WTC11 (cell line): ENCODE measurements at regions not wholly inside any gene's neighbourhood (a gene's known extent, or its start where the extent isn't known, plus 50 kb on each side); places are given as distances from the start of the nearest gene placed in this dataset.

Experiments used
- ATAC-seq: fragments of 200-7000 bp; cut with Tn5 transposase; 2 replicates; pipeline ENCODE4 v1.10.0; 2021; ENCODE audit warnings: mild to moderate bottlenecking, moderate library complexity
- CTCF ChIA-PET: fragments of 300-600 bp; sonication (Branson Sonifier 250); formaldehyde crosslinking; loops from one replicate; lab custom pipeline; 2021; ENCODE audit warnings: antibody characterized with exemption; lab: Charles Lee
- POLR2A ChIA-PET: fragments of 350-600 bp; sonication (Branson Sonifier 250); formaldehyde crosslinking; loops from one replicate; lab custom pipeline; 2021; ENCODE audit warnings: antibody characterized with exemption; lab: Charles Lee
- DNase-seq: peaks from one replicate; pipeline ENCODE4 v3.0.0; 2021; ENCODE audit warnings: low spot score
- H3K27ac Mint-ChIP-seq: 2 replicates; pipeline ENCODE4 v1.8.0; 2021; ENCODE audit warnings: mixed read lengths
- H3K27me3 Mint-ChIP-seq: 2 replicates; pipeline ENCODE4 v1.8.0; 2021; ENCODE audit warnings: low read depth, mild to moderate bottlenecking, moderate library complexity, mixed read lengths
- H3K36me3 Mint-ChIP-seq: 2 replicates; pipeline ENCODE4 v1.8.0; 2021; ENCODE audit warnings: mixed read lengths
- H3K4me1 Mint-ChIP-seq: 2 replicates; pipeline ENCODE4 v1.8.0; 2022; ENCODE audit warnings: mixed read lengths
- H3K4me3 Mint-ChIP-seq: 2 replicates; pipeline ENCODE4 v1.8.0; 2021; ENCODE audit warnings: mild to moderate bottlenecking, moderate library complexity, mixed read lengths
- H3K9me3 Mint-ChIP-seq: 2 replicates; pipeline ENCODE4 v1.8.0; 2021; ENCODE audit warnings: mixed read lengths
- AFF4 ChIP-seq: sonication (generic); formaldehyde crosslinking; IDR thresholded peaks from 2 replicates; pipeline ENCODE4 v1.8.1; 2023; ENCODE audit warnings: mild to moderate bottlenecking, missing genetic modification reagents, borderline replicate concordance
- FOXJ3 ChIP-seq: sonication (generic); formaldehyde crosslinking; IDR thresholded peaks from 2 replicates; pipeline ENCODE4 v1.9.0; 2021; ENCODE audit warnings: missing genetic modification reagents, mild to moderate bottlenecking, borderline replicate concordance
- HMGXB4 ChIP-seq: sonication (generic); formaldehyde crosslinking; IDR thresholded peaks from 2 replicates; pipeline ENCODE4 v1.8.1; 2023; ENCODE audit warnings: mild to moderate bottlenecking, moderate library complexity, missing genetic modification reagents
- KAT7 ChIP-seq: sonication (generic); formaldehyde crosslinking; IDR thresholded peaks from 2 replicates; pipeline ENCODE4 v1.8.1; 2023; ENCODE audit warnings: missing genetic modification reagents, mild to moderate bottlenecking, borderline replicate concordance
- MAX ChIP-seq: sonication (generic); formaldehyde crosslinking; IDR thresholded peaks from 2 replicates; pipeline ENCODE4 v1.8.0; 2022; ENCODE audit warnings: mild to moderate bottlenecking, missing genetic modification reagents
- PREB ChIP-seq: sonication (generic); formaldehyde crosslinking; IDR thresholded peaks from 2 replicates; pipeline ENCODE4 v1.8.1; 2022; ENCODE audit warnings: mild to moderate bottlenecking, missing genetic modification reagents, moderate library complexity, borderline replicate concordance
- ZNF138 ChIP-seq: sonication (generic); formaldehyde crosslinking; conservative IDR thresholded peaks from 2 replicates; pipeline ENCODE4 v1.8.1; 2022; ENCODE audit warnings: mild to moderate bottlenecking, moderate library complexity, missing genetic modification reagents
- ZNF219 ChIP-seq: sonication (generic); formaldehyde crosslinking; IDR thresholded peaks from 2 replicates; pipeline ENCODE4 v1.8.0; 2023; ENCODE audit warnings: missing genetic modification reagents, mild to moderate bottlenecking, borderline replicate concordance
- ZNF232 ChIP-seq: sonication (generic); formaldehyde crosslinking; IDR thresholded peaks from 2 replicates; pipeline ENCODE4 v1.8.0; 2022; ENCODE audit warnings: mild to moderate bottlenecking, missing genetic modification reagents
- TF ChIP-seq, protein P1 (sequence below): sonication (generic); formaldehyde crosslinking; IDR thresholded peaks from 2 replicates; pipeline ENCODE4 v1.8.0; 2022; ENCODE audit warnings: missing genetic modification reagents
- TF ChIP-seq, protein P2 (sequence below): fragments of 250-450 bp; sonication (Bioruptor Pico); IDR thresholded peaks from 2 replicates; pipeline ENCODE4 v1.8.0; 2021; ENCODE audit warnings: mild to moderate bottlenecking
- TF ChIP-seq, protein P3 (sequence below): fragments of 250-450 bp; sonication (Bioruptor Pico); IDR thresholded peaks from 2 replicates; pipeline ENCODE4 v2.1.2; 2022; ENCODE audit warnings: mild to moderate bottlenecking, moderate library complexity

DNA sequence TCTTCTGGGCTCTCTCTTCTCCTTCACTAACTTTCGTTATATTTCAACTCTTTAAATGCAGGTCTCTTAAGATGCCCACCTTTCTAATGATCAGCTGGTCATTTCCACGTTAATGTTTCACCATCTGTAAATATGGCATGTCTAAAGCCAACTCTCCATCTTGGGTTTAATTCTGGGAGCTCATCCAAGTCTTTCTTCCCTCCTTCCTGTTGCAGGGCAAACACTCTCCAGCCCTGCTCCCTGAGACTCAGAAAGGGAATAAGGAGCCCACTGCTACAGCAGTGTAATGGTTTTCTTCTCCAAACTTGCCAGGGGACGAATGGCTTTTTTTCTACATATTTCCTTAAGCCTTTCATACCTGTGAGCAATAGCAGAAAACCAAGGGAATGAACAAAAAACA is 73.3 kb upstream of the SOX1 start:
- no peaks in the 10 kb centered on the region for H3K4me1 Mint-ChIP-seq
- ChIA-PET CTCF (no interaction called here), POLR2A (no interaction called here)
- peaks cover 56% of the 10 kb centered on the region for H3K9me3 Mint-ChIP-seq
- H3K27ac Mint-ChIP-seq: no peak overlapping the region
- no peak for TF ChIP-seq PREB (CRISPR knock-in tag)
- H3K27me3 Mint-ChIP-seq: peaks cover 88% of the 10 kb centered on the region
- ATAC-seq (no peak), DNase-seq (no peak)
- H3K36me3 Mint-ChIP-seq: peaks cover 46% of the 10 kb centered on the region
- no peak overlapping the region for H3K4me3 Mint-ChIP-seq

- Mint-ChIP-seq H3K4me1 (no peaks in the 10 kb centered on the region), H3K4me3 (no peak overlapping the region), H3K36me3 (peaks cover 37% of the 10 kb centered on the region), H3K9me3 (peaks cover 47% of the 10 kb centered on the region), H3K27me3 (peaks cover 89% of the 10 kb centered on the region), H3K27ac (no peak overlapping the region)
- no peak for DNase-seq
- ChIA-PET POLR2A (no interaction called here), CTCF (no interaction called here)
- no peak for ATAC-seq
- TF ChIP-seq, protein P1, sequence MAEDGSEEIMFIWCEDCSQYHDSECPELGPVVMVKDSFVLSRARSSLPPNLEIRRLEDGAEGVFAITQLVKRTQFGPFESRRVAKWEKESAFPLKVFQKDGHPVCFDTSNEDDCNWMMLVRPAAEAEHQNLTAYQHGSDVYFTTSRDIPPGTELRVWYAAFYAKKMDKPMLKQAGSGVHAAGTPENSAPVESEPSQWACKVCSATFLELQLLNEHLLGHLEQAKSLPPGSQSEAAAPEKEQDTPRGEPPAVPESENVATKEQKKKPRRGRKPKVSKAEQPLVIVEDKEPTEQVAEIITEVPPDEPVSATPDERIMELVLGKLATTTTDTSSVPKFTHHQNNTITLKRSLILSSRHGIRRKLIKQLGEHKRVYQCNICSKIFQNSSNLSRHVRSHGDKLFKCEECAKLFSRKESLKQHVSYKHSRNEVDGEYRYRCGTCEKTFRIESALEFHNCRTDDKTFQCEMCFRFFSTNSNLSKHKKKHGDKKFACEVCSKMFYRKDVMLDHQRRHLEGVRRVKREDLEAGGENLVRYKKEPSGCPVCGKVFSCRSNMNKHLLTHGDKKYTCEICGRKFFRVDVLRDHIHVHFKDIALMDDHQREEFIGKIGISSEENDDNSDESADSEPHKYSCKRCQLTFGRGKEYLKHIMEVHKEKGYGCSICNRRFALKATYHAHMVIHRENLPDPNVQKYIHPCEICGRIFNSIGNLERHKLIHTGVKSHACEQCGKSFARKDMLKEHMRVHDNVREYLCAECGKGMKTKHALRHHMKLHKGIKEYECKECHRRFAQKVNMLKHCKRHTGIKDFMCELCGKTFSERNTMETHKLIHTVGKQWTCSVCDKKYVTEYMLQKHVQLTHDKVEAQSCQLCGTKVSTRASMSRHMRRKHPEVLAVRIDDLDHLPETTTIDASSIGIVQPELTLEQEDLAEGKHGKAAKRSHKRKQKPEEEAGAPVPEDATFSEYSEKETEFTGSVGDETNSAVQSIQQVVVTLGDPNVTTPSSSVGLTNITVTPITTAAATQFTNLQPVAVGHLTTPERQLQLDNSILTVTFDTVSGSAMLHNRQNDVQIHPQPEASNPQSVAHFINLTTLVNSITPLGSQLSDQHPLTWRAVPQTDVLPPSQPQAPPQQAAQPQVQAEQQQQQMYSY (CRISPR knock-in tag): no peak
- TF ChIP-seq, protein P2, sequence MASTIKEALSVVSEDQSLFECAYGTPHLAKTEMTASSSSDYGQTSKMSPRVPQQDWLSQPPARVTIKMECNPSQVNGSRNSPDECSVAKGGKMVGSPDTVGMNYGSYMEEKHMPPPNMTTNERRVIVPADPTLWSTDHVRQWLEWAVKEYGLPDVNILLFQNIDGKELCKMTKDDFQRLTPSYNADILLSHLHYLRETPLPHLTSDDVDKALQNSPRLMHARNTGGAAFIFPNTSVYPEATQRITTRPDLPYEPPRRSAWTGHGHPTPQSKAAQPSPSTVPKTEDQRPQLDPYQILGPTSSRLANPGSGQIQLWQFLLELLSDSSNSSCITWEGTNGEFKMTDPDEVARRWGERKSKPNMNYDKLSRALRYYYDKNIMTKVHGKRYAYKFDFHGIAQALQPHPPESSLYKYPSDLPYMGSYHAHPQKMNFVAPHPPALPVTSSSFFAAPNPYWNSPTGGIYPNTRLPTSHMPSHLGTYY (CRISPR knock-in tag): no peak
- no peak for TF ChIP-seq HMGXB4
- no peak for TF ChIP-seq MAX (CRISPR knock-in tag)
Measured at GRCh38 chr13:111994578-111994977, 72.4 kb upstream of the SOX1 start.

- TF ChIP-seq ZNF232 (CRISPR knock-in tag) (no peak), KAT7 (no peak), ZNF219 (CRISPR knock-in tag) (no peak), FOXJ3 (CRISPR knock-in tag) (no peak)
- ATAC-seq (no peak), DNase-seq (no peak)
- peaks cover 91% of the 10 kb centered on the region for H3K27me3 Mint-ChIP-seq
- H3K4me1 Mint-ChIP-seq: no peaks in the 10 kb centered on the region
- CTCF ChIA-PET: interaction anchor here (1.2 kb wide), 1 partner anchor 570 kb away, joined by 3 read pairs; no protein-coding TSS in a partner anchor
- POLR2A ChIA-PET: no interaction called here
- no peaks in the 10 kb centered on the region for H3K36me3 Mint-ChIP-seq
- no peak overlapping the region for H3K4me3 Mint-ChIP-seq
- H3K27ac Mint-ChIP-seq: no peak overlapping the region
- no peaks in the 10 kb centered on the region for H3K9me3 Mint-ChIP-seq
Measured at GRCh38 chr13:111999352-111999751, 67.6 kb upstream of the SOX1 start.

GRCh38 chr13:112000888-112001287 is 66.1 kb upstream of the SOX1 start:
- Mint-ChIP-seq H3K4me3 (no peak overlapping the region), H3K27ac (no peak overlapping the region), H3K9me3 (peaks cover 6% of the 10 kb centered on the region), H3K36me3 (peaks cover 6% of the 10 kb centered on the region), H3K4me1 (no peaks in the 10 kb centered on the region), H3K27me3 (peaks cover 91% of the 10 kb centered on the region)
- ATAC-seq (no peak), DNase-seq (no peak)
- ChIA-PET POLR2A (no interaction called here), CTCF (no interaction called here)
- TF ChIP-seq, protein P3, sequence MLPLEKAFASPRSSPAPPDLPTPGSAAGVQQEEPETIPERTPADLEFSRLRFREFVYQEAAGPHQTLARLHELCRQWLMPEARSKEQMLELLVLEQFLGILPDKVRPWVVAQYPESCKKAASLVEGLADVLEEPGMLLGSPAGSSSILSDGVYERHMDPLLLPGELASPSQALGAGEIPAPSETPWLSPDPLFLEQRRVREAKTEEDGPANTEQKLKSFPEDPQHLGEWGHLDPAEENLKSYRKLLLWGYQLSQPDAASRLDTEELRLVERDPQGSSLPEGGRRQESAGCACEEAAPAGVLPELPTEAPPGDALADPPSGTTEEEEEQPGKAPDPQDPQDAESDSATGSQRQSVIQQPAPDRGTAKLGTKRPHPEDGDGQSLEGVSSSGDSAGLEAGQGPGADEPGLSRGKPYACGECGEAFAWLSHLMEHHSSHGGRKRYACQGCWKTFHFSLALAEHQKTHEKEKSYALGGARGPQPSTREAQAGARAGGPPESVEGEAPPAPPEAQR: no peak
- TF ChIP-seq AFF4 (no peak), ZNF138 (CRISPR knock-in tag) (no peak), HMGXB4 (no peak), KAT7 (no peak)
